ENCODE measurements at regions not wholly inside any gene's neighbourhood (a gene's known extent, or its start where the extent isn't known, plus 50 kb on each side); places are given as distances from the start of the nearest gene placed in this dataset.

DNA sequence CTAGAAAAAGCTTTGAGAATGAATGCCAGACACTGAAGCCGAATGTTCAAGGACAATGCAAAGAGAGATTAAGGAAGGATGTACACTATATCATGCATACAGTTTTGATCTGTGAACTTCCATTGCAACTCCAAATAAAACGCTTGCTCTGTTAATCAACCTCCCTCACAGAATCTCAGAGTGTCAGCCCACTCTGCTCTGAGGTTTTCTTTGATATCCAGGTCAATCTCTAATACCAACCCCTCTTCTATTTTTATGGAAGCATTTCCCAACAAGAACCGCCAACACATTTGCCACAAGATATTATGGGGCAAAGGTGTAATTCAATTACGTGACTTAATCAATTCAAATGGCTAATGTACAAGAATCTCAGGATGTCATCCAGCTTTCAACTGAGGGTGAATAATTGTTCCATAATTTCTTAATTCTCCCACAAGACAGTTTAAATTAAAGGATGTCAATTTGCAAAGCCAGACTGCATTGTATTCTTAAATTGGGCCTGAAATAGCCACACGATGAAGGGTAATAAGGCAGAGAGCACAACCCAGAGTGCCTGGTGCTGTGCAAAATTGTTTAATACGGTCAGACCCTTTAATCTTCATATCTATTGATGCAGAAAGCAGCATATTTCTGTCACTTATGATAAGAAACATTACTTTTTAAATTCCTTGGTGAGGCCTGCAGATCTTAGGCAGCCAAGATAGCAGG, 459.2 kb upstream of the DAB1 start:
- Histone ChIP-seq H3K4me2 (replicated peaks; ENCODE audit: extremely low read depth, low read length, poor library complexity, severe bottlenecking) (no peak overlapping the region), H3K79me2 (ENCODE audit: insufficient read depth, low read length) (no peaks in the 10 kb centered on the region), H2AFZ (ENCODE audit: insufficient read depth, low read depth, low read length, poor library complexity, severe bottlenecking) (no peak overlapping the region), H3K9ac (ENCODE audit: insufficient read depth, low read length, poor library complexity, severe bottlenecking) (no peak overlapping the region), H3K27ac (ENCODE audit: low read depth in 1 of 2, low read length in 2 of 2) (no peak overlapping the region), H3K4me1 (ENCODE audit: control insufficient read depth in 1 of 2, insufficient read depth in 2 of 2, low read length in 2 of 2) (no peaks in the 10 kb centered on the region), H3K36me3 (replicated peaks in 1 of 2; ENCODE audit: control insufficient read depth in 1 of 2, insufficient read depth in 2 of 2, low read length in 2 of 2) (no peaks in the 10 kb centered on the region), H3K9me3 (replicated peaks in 1 of 2; ENCODE audit: control insufficient read depth in 1 of 2, insufficient read depth in 1 of 2, low read length in 2 of 2) (no peaks in the 10 kb centered on the region), H3K27me3 (ENCODE audit: control insufficient read depth in 2 of 2, insufficient read depth in 2 of 2, low read length in 2 of 2) (no peaks in the 10 kb centered on the region), H4K20me1 (ENCODE audit: insufficient read depth, low read length) (no peaks in the 10 kb centered on the region), H3K4me3 (replicated peaks in 1 of 3; ENCODE audit: low read depth in 2 of 3, low read length in 3 of 3) (no peak overlapping the region)
- no peaks in the 10 kb centered on the region for H3K36me3 Mint-ChIP-seq
- no peaks in the 10 kb centered on the region for H3K4me1 Mint-ChIP-seq
- no peak for DNase-seq
- intact Hi-C loops (cut with micrococcal nuclease) = no loop called here
- H3K27ac Mint-ChIP-seq = no peak overlapping the region
- no peak overlapping the region for H3K4me3 Mint-ChIP-seq
- 100% methylated on average over 1 of the region's 6 CpGs for WGBS (ENCODE audit: insufficient coverage)
- H3K27me3 Mint-ChIP-seq (ENCODE audit: low read depth in 3 of 3) = peaks cover 0 to 1% (median 0%) of the 10 kb centered on the region in 3 donors
- H3K9me3 Mint-ChIP-seq = peaks cover 0 to 2% (median 0%) of the 10 kb centered on the region in 7 donors
- TF ChIP-seq CTCF (IDR thresholded peaks at IDR 0.05) = no peak

DNA sequence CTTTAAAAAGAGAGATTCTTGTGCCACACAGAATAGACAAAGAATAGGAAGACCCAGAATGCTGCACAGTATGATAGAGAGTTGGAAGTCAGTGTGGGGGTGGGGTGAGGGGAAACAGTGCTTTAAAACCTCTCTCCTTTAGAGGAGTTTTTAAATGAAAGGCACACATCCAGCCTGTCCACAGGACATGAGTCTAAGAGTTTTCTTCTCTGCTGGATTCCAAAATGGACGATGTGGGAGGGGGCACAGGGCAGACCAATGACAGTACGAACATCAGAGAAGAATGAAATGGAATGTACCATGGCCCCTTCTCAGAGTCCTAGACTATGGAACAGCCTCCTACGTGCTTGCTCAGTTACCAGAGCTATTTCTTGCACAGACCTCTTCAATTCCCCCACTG, 458.2 kb upstream of the DAB1 start:
- no peak for DNase-seq
- H3K36me3 ChIP-seq (replicated peaks in 1 of 2; ENCODE audit: control insufficient read depth in 1 of 2, insufficient read depth in 2 of 2, low read length in 2 of 2) = no peaks in the 10 kb centered on the region
- H3K27ac ChIP-seq (ENCODE audit: low read depth in 1 of 2, low read length in 2 of 2) = no peak overlapping the region
- no peak overlapping the region for H3K4me2 ChIP-seq (replicated peaks; ENCODE audit: extremely low read depth, low read length, poor library complexity, severe bottlenecking)
- peaks cover 0 to 1% (median 0%) of the 10 kb centered on the region in 3 donors for H3K27me3 Mint-ChIP-seq (ENCODE audit: low read depth in 3 of 3)
- H3K9me3 ChIP-seq (replicated peaks in 1 of 2; ENCODE audit: control insufficient read depth in 1 of 2, insufficient read depth in 1 of 2, low read length in 2 of 2) = no peaks in the 10 kb centered on the region
- no peaks in the 10 kb centered on the region for H3K79me2 ChIP-seq (ENCODE audit: insufficient read depth, low read length)
- H4K20me1 ChIP-seq (ENCODE audit: insufficient read depth, low read length) = no peaks in the 10 kb centered on the region
- no peaks in the 10 kb centered on the region for H3K36me3 Mint-ChIP-seq
- intact Hi-C loops (cut with micrococcal nuclease) = no loop called here
- H3K4me3 ChIP-seq (replicated peaks in 1 of 3; ENCODE audit: low read depth in 2 of 3, low read length in 3 of 3) = no peak overlapping the region
- H3K4me1 Mint-ChIP-seq = no peaks in the 10 kb centered on the region
- no peak overlapping the region for H3K4me3 Mint-ChIP-seq
- no peak for TF ChIP-seq CTCF (IDR thresholded peaks at IDR 0.05)
- no peaks in the 10 kb centered on the region for H3K4me1 ChIP-seq (ENCODE audit: control insufficient read depth in 1 of 2, insufficient read depth in 2 of 2, low read length in 2 of 2)
- H3K9me3 Mint-ChIP-seq = peaks cover 0 to 2% (median 0%) of the 10 kb centered on the region in 7 donors
- no peaks in the 10 kb centered on the region for H3K27me3 ChIP-seq (ENCODE audit: control insufficient read depth in 2 of 2, insufficient read depth in 2 of 2, low read length in 2 of 2)
- H3K9ac ChIP-seq (ENCODE audit: insufficient read depth, low read length, poor library complexity, severe bottlenecking) = no peak overlapping the region
- 80% methylated on average over 1 of the region's 3 CpGs for WGBS (ENCODE audit: insufficient coverage)
- H3K27ac Mint-ChIP-seq = no peak overlapping the region
- no peak overlapping the region for H2AFZ ChIP-seq (ENCODE audit: insufficient read depth, low read depth, low read length, poor library complexity, severe bottlenecking)
